Loucy (cell line): ENCODE measurements at regions not wholly inside any gene's neighbourhood (a gene's known extent, or its start where the extent isn't known, plus 50 kb on each side); places are given as distances from the start of the nearest gene placed in this dataset.
A peak's percentile ranks its signal among the peaks of the same experiment; 100 is the strongest.
"Not testable (repeated sequence)": the region's sequence is repeated elsewhere in the genome, so short reads cannot be mapped to it uniquely, and the experiment has no call there.

Experiments
- H2AFZ ChIP-seq: fragments of 200-600 bp; sonication (generic); 2 replicates; pipeline ENCODE4 v1.6.0; 2016; ENCODE audit warnings: antibody characterized with exemption, mild to moderate bottlenecking, low read length, moderate library complexity
- H3F3A ChIP-seq: fragments of 200-600 bp; 2 replicates; pipeline ENCODE4 v1.6.0; 2016; ENCODE audit warnings: antibody characterized with exemption, low read depth, mild to moderate bottlenecking
- H3K27me3 ChIP-seq: fragments of 200-600 bp; sonication (generic); 2 replicates; pipeline ENCODE4 v1.6.1; 2014; ENCODE audit warnings: low read length, mild to moderate bottlenecking; ENCODE audit not compliant: insufficient read depth, poor library complexity, severe bottlenecking
- H3K36me3 ChIP-seq: fragments of 200-600 bp; sonication (generic); 2 replicates; pipeline ENCODE4 v1.6.1; 2016; ENCODE audit warnings: low read length; ENCODE audit not compliant: insufficient read depth
- H3K4me1 ChIP-seq: fragments of 200-600 bp; sonication (generic); 2 replicates; pipeline ENCODE4 v1.5.1; 2014; ENCODE audit warnings: low read length, mild to moderate bottlenecking; ENCODE audit not compliant: insufficient read depth, poor library complexity, severe bottlenecking
- H3K4me2 ChIP-seq: fragments of 200-600 bp; sonication (generic); 2 replicates; pipeline ENCODE4 v1.6.0; 2014; ENCODE audit warnings: antibody characterized with exemption, low read length, low read depth, mild to moderate bottlenecking; ENCODE audit not compliant: poor library complexity, severe bottlenecking
- H3K4me3 ChIP-seq: fragments of 200-600 bp; sonication (generic); 2 replicates; pipeline ENCODE4 v1.5.1; 2014; ENCODE audit warnings: low read length, mild to moderate bottlenecking, mixed read lengths; ENCODE audit not compliant: poor library complexity, severe bottlenecking
- H3K79me2 ChIP-seq: fragments of 200-600 bp; sonication (generic); 2 replicates; pipeline ENCODE4 v1.6.1; 2014; ENCODE audit warnings: low read length; ENCODE audit not compliant: insufficient read depth
- H3K9ac ChIP-seq: fragments of 200-600 bp; sonication (generic); 2 replicates; pipeline ENCODE4 v1.6.0; 2014; ENCODE audit warnings: mild to moderate bottlenecking, low read depth, low read length, moderate library complexity; ENCODE audit not compliant: poor library complexity, severe bottlenecking
- H3K9me2 ChIP-seq: fragments of 200-600 bp; sonication (generic); replicated peaks from 2 replicates; pipeline ENCODE4 v1.6.1; 2016; ENCODE audit warnings: low read depth, low read length, mixed read lengths
- H3K9me3 ChIP-seq: fragments of 200-600 bp; sonication (generic); 2 replicates; pipeline ENCODE4 v1.6.1; 2014; ENCODE audit warnings: mild to moderate bottlenecking, antibody characterized with exemption, low read length, low read depth; ENCODE audit not compliant: insufficient read depth
- H4K20me1 ChIP-seq: fragments of 200-600 bp; sonication (generic); 2 replicates; pipeline ENCODE4 v1.6.0; 2014; ENCODE audit warnings: antibody characterized with exemption, low read length, mild to moderate bottlenecking; ENCODE audit not compliant: insufficient read depth, poor library complexity, severe bottlenecking
- CTCF ChIP-seq: fragments of 200-600 bp; sonication (generic); conservative IDR thresholded peaks from 2 replicates; pipeline ENCODE4 v1.5.1; 2014; ENCODE audit warnings: mild to moderate bottlenecking, antibody characterized with exemption, low read length
- EZH2phosphoT487 ChIP-seq: fragments of 200-600 bp; IDR thresholded peaks from 2 replicates; pipeline ENCODE4 v1.6.1; 2018; ENCODE audit warnings: antibody characterized with exemption, mild to moderate bottlenecking, moderate library complexity, borderline replicate concordance

DNA sequence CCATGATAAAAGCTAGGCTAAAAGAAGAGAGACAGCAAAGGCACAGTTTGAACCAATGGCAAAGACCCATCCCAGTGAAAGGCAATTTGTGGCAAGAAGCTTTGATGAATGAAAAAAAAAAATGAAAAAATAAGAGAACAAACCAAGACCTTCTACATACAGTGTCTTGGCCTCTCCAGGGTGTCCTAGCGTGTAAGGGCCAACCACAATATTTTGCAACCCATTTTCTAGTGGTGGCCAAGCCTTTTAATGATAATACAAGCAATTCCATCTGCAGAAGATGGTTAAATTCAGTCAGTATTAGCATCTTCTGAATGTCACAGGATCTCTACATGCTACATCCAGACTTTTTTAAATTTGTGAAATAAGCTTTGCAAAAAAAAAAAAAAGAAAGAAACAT is 270.4 kb downstream of the LRATD1 start:
- H3K4me2 ChIP-seq = no peak overlapping the region
- H3K27me3 ChIP-seq = no peaks in the 10 kb centered on the region
- H4K20me1 ChIP-seq = no peaks in the 10 kb centered on the region
- no peaks in the 10 kb centered on the region for H3K9me3 ChIP-seq
- H2AFZ ChIP-seq = no peak overlapping the region
- H3K4me1 ChIP-seq = no peaks in the 10 kb centered on the region
- H3K9ac ChIP-seq = no peak overlapping the region
- H3K9me2 ChIP-seq = no peaks in the 10 kb centered on the region
- no peaks in the 10 kb centered on the region for H3K79me2 ChIP-seq
- no peak overlapping the region for H3K4me3 ChIP-seq
- TF ChIP-seq CTCF = no peak
- no peak for TF ChIP-seq EZH2phosphoT487
- H3F3A ChIP-seq = no peaks in the 10 kb centered on the region
- H3K36me3 ChIP-seq = no peaks in the 10 kb centered on the region

- H3K9ac ChIP-seq = no peak overlapping the region
- peak overlapping the region; percentile 38; the same call in 1 of the 2 replicates for H2AFZ ChIP-seq
Measured at GRCh38 chr2:14903709-14904374, 271.3 kb downstream of the LRATD1 start.

DNA sequence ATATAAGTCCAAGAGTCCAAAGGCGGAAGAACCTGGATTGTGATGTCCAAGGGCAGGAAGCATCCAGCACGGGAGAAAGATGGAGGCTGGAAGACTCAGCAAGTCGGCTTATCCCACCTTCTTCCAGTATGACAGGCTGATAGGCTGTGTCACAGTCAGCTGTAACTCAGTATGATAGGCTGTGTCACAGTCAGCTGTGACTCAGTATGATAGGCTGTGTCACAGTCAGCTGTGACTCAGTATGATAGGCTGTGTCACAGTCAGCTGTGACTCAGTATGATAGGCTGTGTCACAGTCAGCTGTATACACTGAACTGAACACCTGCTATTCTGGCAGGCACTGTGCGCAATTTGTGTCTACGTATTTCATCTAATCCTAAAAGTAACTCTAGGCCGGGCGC is 271.9 kb downstream of the LRATD1 start:
- H3K4me1 ChIP-seq, H4K20me1 ChIP-seq, H3K9me2 ChIP-seq, H3K36me3 ChIP-seq, H3F3A ChIP-seq, H3K9ac ChIP-seq, H3K27me3 ChIP-seq, H3K79me2 ChIP-seq, H3K4me3 ChIP-seq, H3K4me2 ChIP-seq, H3K9me3 ChIP-seq: not testable (repeated sequence)
- H2AFZ ChIP-seq = peak overlapping the region; percentile 38; the same call in 1 of the 2 replicates

More at GRCh38 chr2:14903709-14904374, 271.3 kb downstream of the LRATD1 start:
- H3K4me3 ChIP-seq = no peak overlapping the region
- H3K9me3 ChIP-seq = no peaks in the 10 kb centered on the region
- H3K27me3 ChIP-seq = no peaks in the 10 kb centered on the region
- no peaks in the 10 kb centered on the region for H4K20me1 ChIP-seq
- H3K79me2 ChIP-seq = no peaks in the 10 kb centered on the region
- no peak overlapping the region for H3K4me2 ChIP-seq
- no peak for TF ChIP-seq EZH2phosphoT487
- peak; percentile 100 for TF ChIP-seq CTCF
- no peaks in the 10 kb centered on the region for H3K36me3 ChIP-seq
- H3K4me1 ChIP-seq = no peaks in the 10 kb centered on the region
- no peaks in the 10 kb centered on the region for H3K9me2 ChIP-seq
- no peaks in the 10 kb centered on the region for H3F3A ChIP-seq

GRCh38 chr2:14905571-14905970 is 273.1 kb downstream of the LRATD1 start:
- no peaks in the 10 kb centered on the region for H3K9me3 ChIP-seq
- no peak overlapping the region for H3K4me2 ChIP-seq
- no peaks in the 10 kb centered on the region for H3K36me3 ChIP-seq
- no peaks in the 10 kb centered on the region for H3F3A ChIP-seq
- H3K4me3 ChIP-seq = no peak overlapping the region
- H3K79me2 ChIP-seq = no peaks in the 10 kb centered on the region
- H3K27me3 ChIP-seq = no peaks in the 10 kb centered on the region
- H3K4me1 ChIP-seq = no peaks in the 10 kb centered on the region
- no peaks in the 10 kb centered on the region for H3K9me2 ChIP-seq
- H4K20me1 ChIP-seq = no peaks in the 10 kb centered on the region
- TF ChIP-seq EZH2phosphoT487 = no peak
- TF ChIP-seq CTCF = no peak
- no peak overlapping the region for H2AFZ ChIP-seq
- no peak overlapping the region for H3K9ac ChIP-seq
